T-helper 2 cell treated with Interferon-gamma antibody and Interleukin-4, amounts not matched to agents 5 μg/mL and 100 μg/mL, for 36 hours (primary cell): ENCODE measurements at regions not wholly inside any gene's neighbourhood (a gene's known extent, or its start where the extent isn't known, plus 50 kb on each side); places are given as distances from the start of the nearest gene placed in this dataset.
"Not testable (repeated sequence)": the region's sequence is repeated elsewhere in the genome, so short reads cannot be mapped to it uniquely, and the experiment has no call there.

Experiments used
- DNase-seq: peaks from one replicate; pipeline ENCODE4 v3.0.0; 2021; ENCODE audit warnings: low spot score
- H3K27ac Mint-ChIP-seq: one replicate; pipeline ENCODE4 v1.8.0; 2021; ENCODE audit warnings: mild to moderate bottlenecking, mixed read lengths
- H3K27me3 Mint-ChIP-seq: one replicate; pipeline ENCODE4 v1.8.0; 2021; ENCODE audit warnings: low read depth, mixed read lengths
- H3K36me3 Mint-ChIP-seq: one replicate; pipeline ENCODE4 v1.8.0; 2021; ENCODE audit warnings: low read depth, mixed read lengths
- H3K4me1 Mint-ChIP-seq: one replicate; pipeline ENCODE4 v1.8.0; 2021; ENCODE audit warnings: low read depth, mixed read lengths
- H3K4me3 Mint-ChIP-seq: one replicate; pipeline ENCODE4 v1.8.0; 2022; ENCODE audit warnings: mild to moderate bottlenecking, moderate library complexity, mixed read lengths
- H3K9me3 Mint-ChIP-seq: one replicate; pipeline ENCODE4 v1.8.0; 2021; ENCODE audit warnings: mixed read lengths

- H3K9me3 Mint-ChIP-seq, H3K27me3 Mint-ChIP-seq, DNase-seq, H3K27ac Mint-ChIP-seq, H3K36me3 Mint-ChIP-seq, H3K4me1 Mint-ChIP-seq, H3K4me3 Mint-ChIP-seq: not testable (repeated sequence)
These were observed 72.8 kb upstream of the TOP1 start for GRCh38 chr20:40955826-40956225.

DNA sequence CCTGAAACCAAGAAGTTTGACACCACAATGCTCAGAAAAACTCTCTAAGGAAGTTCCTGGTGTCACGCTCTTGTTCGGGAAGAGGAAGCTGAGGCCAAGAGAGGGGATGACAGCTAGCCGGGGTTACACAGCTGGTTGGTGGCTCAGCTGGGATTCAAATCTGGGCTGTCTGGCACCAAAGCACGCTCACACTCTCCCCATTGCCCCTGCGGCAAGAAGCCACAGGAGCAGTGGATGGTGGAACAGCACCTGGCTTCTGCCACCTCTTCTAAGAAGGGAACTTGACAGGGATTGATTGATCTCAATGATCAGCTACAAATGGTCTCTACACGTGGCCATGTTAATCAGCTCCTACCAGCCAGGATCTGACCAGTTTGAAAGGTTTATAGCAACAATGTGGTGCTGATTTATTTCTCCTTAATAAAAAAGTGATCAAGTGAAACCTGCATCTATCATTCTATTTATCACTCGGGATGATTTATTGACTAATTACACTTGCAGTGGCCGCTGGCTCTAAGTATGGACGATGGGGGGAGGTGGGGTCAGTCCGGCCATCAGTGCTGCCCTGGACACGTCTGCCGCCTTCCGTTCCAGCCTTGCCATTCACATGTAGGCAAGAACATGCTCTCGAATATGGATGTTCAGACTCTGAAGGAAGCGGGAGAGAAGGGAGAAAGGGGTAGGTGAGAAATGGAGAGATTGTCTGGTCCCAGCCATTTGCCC is 71.9 kb upstream of the TOP1 start:
- Mint-ChIP-seq H3K36me3 (no peaks in the 10 kb centered on the region), H3K4me1 (peaks cover 4% of the 10 kb centered on the region), H3K4me3 (no peak overlapping the region), H3K27ac (no peak overlapping the region), H3K27me3 (no peaks in the 10 kb centered on the region), H3K9me3 (peaks cover 3% of the 10 kb centered on the region)
- no peak for DNase-seq

DNA sequence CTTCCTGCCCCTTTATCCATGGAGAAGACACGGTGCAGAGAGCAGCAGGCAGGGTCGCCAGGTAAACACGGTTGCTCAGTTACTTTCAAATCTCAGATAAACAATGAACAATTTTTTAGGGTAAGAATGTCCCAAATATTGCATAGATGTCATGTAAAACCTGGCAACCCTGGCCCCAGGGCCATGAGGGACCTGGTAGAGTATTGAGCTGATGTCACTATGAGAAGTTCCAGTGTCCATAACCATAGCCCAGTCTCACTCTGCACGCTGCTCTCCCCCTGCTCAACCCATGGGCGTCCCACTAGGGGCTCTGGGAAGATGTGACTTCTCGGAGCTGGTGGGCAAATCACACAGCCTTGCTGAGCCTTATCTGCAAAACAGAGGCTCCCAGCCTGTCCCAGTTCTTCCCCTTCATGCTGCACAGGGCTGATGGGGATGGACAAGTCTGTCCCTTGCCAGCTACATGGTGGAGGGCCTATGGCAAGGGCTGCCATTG is 71.3 kb upstream of the TOP1 start:
- Mint-ChIP-seq H3K9me3 (peaks cover 3% of the 10 kb centered on the region), H3K27ac (no peak overlapping the region), H3K27me3 (no peaks in the 10 kb centered on the region), H3K4me3 (no peak overlapping the region), H3K4me1 (peaks cover 9% of the 10 kb centered on the region), H3K36me3 (no peaks in the 10 kb centered on the region)
- DNase-seq, result no peak

DNA sequence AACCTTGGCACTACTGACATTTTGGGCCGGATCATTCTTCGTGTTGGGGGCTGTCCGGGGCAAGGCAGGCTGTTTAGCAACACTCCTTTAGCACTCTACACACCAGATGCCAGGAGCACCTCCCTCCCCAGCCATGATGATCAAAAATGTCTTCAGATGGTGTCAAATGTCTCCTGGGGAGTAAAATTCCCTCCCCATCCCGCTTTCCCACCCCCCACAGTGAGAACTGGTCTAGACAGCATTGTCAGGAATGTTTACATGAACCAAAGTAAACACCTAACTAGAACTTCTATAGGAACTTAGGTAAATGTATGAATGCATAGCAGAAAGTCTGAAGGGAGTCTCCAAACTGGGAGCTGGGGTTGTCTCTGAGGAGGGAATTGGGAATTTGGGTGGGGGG is 70.0 kb upstream of the TOP1 start:
- Mint-ChIP-seq H3K27ac (no peak overlapping the region), H3K4me3 (no peak overlapping the region), H3K27me3 (no peaks in the 10 kb centered on the region), H3K4me1 (peaks cover 11% of the 10 kb centered on the region), H3K36me3 (no peaks in the 10 kb centered on the region), H3K9me3 (peaks cover 3% of the 10 kb centered on the region)
- no peak for DNase-seq

DNA sequence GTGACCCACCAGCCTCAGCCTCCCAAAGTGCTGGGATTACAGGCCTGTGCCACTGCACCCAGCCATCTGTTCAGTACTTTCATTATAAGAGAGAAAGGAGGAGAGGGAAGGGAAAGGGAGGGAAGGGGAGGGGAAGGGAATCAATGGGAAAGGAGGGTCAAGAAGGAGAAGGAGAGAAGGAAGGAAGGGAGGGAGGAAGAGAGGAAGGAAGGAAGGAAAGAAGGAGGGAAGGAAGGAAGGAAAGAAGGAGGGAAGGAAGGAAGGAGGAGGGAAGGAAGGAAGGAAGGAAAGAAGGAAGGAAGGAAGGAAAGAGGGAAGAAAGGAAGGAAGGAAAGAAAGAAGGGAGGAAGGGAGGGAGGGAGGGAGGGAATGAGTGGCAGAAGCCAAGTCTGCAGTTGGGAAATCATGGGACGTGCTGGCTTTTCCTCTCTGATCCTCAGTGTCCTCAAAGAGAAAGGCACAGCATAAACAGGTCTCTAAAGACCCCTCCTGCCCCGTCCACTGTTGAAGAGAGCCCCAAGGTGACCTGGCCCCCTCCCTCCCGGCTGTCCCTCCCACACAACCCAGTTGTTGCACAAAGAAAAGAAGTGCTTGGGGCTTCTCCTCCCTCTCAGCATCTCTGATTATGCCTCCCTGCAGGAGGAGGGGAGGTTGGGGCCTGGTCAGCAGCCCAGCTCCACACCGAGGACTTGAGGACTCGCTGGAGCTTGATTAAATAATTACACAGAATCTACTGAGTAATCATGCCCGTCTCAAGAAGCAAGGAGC is 69.1 kb upstream of the TOP1 start:
- no peak overlapping the region for H3K4me3 Mint-ChIP-seq
- no peak for DNase-seq
- no peaks in the 10 kb centered on the region for H3K9me3 Mint-ChIP-seq
- H3K27ac Mint-ChIP-seq, result no peak overlapping the region
- peaks cover 11% of the 10 kb centered on the region for H3K4me1 Mint-ChIP-seq
- H3K36me3 Mint-ChIP-seq, result no peaks in the 10 kb centered on the region
- H3K27me3 Mint-ChIP-seq, result no peaks in the 10 kb centered on the region

DNA sequence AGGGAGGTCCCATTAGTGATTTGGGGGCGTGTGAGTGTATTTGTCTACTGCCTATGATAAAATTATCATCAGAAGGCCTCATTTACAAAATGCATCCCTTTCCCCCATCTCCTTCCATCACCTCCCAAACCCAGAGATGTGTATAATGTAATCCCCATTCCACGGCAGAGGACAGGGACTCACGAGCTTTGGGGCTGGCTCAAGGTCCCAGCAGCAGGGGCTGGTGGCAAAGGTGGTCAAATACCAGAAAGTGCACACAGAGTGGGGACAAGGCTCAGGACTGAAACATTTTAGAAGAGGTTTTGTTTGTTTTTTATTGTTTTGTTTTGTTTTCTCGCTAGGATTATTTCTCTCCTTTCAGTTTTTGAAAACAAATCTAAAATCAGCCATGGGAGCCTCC is 68.5 kb upstream of the TOP1 start:
- Mint-ChIP-seq H3K9me3 (no peaks in the 10 kb centered on the region), H3K4me1 (peaks cover 11% of the 10 kb centered on the region), H3K27me3 (no peaks in the 10 kb centered on the region), H3K27ac (no peak overlapping the region), H3K36me3 (no peaks in the 10 kb centered on the region), H3K4me3 (no peak overlapping the region)
- DNase-seq, result no peak

DNA sequence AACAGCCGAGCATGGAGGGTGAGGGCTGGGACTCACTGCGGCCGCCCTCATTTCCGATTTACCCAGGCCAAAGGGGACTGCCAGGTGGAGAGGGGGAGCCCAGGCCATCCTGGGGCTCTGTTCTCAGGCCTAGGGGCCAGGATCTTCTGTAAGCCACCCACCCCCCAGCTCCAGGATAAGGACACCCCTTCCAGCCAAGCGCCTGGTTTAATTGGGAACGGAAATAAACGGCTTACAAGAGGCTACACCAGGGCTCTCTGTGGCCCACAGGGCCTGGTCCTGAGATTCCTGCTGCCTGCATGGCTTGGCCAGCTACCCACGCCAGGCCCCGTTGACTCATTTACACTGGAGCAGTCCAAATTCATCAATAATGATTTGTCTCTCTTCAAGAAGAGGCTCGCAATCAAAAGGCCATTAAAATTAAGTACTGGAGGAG is 68.1 kb upstream of the TOP1 start:
- Mint-ChIP-seq H3K27ac (no peak overlapping the region), H3K9me3 (no peaks in the 10 kb centered on the region), H3K27me3 (no peaks in the 10 kb centered on the region), H3K4me1 (peaks cover 11% of the 10 kb centered on the region), H3K36me3 (no peaks in the 10 kb centered on the region), H3K4me3 (no peak overlapping the region)
- DNase-seq, result no peak

DNA sequence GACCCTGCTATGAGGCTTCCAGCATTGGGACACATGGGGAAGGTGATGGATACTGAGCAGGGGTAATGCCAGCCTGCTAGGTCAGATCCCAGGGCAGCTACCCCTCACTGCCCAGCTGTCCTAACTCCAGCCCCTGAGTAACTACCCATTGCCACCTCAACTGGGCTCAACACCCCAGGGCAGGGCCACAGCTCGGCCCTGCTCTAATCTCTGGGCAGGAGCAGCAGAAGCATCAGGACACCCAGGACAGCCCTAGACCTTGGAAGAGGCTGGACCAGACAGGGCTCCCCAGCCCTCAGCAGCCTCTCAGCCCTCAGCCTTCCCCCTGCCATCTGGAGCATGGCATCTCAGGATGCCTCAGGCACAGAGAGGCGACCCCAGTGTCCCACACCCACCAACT is 67.4 kb upstream of the TOP1 start:
- H3K36me3 Mint-ChIP-seq, result no peaks in the 10 kb centered on the region
- no peak for DNase-seq
- H3K27me3 Mint-ChIP-seq, result no peaks in the 10 kb centered on the region
- no peak overlapping the region for H3K27ac Mint-ChIP-seq
- H3K4me1 Mint-ChIP-seq, result peaks cover 11% of the 10 kb centered on the region
- H3K9me3 Mint-ChIP-seq, result no peaks in the 10 kb centered on the region
- no peak overlapping the region for H3K4me3 Mint-ChIP-seq

- peaks cover 11% of the 10 kb centered on the region for H3K4me1 Mint-ChIP-seq
These were observed 66.7 kb upstream of the TOP1 start for GRCh38 chr20:40961686-40962640.

GRCh38 chr20:40962733-40963504 is 65.7 kb upstream of the TOP1 start:
- Mint-ChIP-seq H3K27me3 (no peaks in the 10 kb centered on the region), H3K9me3 (no peaks in the 10 kb centered on the region), H3K4me1 (peaks cover 11% of the 10 kb centered on the region), H3K4me3 (no peak overlapping the region), H3K27ac (no peak overlapping the region), H3K36me3 (no peaks in the 10 kb centered on the region)
- DNase-seq, result peak; percentile 69

More at GRCh38 chr20:40961686-40962640, 66.7 kb upstream of the TOP1 start:
- H3K27me3 Mint-ChIP-seq, result no peaks in the 10 kb centered on the region
- H3K4me3 Mint-ChIP-seq, result no peak overlapping the region
- H3K27ac Mint-ChIP-seq, result no peak overlapping the region
- no peaks in the 10 kb centered on the region for H3K9me3 Mint-ChIP-seq
- no peaks in the 10 kb centered on the region for H3K36me3 Mint-ChIP-seq
- DNase-seq, result no peak

DNA sequence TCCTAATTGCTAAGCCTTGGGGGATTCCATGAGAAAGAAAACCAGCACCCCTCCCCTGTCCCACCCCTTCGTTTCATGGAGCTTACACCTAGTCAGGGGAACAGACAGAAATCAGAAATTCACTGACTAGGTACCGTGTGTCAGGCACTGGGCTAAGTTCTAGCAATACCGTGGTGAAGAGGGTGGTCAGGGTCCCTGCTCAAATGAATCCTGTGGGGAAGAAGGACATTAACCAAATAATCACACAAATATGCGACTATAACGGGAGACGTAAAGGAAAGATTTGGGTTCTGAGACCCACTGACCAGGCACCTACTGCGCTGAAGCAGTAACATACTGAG is 65.1 kb upstream of the TOP1 start:
- no peaks in the 10 kb centered on the region for H3K9me3 Mint-ChIP-seq
- H3K4me3 Mint-ChIP-seq, result no peak overlapping the region
- H3K27me3 Mint-ChIP-seq, result no peaks in the 10 kb centered on the region
- H3K36me3 Mint-ChIP-seq, result no peaks in the 10 kb centered on the region
- H3K4me1 Mint-ChIP-seq, result peaks cover 11% of the 10 kb centered on the region
- no peak overlapping the region for H3K27ac Mint-ChIP-seq
- DNase-seq, result no peak

DNA sequence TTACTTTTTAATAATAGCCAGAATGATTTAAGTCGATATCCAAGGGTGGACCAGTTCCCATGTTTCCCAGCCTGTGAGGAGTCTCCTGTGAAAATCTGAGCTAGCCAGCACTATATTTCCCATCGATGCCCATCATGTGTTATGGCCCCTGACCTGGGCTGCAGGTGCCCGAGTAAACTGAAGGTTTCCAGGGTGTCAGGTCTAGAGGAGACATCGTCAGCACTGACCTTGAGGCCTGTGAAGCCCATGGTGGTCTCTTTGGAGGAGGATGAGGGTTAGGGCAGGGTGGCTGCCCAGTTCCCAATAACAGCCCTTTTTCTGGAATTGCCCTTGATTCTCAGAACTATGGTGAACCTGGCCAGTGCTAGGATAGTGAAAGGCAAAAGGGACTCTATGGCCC is 63.0 kb upstream of the TOP1 start:
- no peak for DNase-seq
- Mint-ChIP-seq H3K36me3 (no peaks in the 10 kb centered on the region), H3K9me3 (no peaks in the 10 kb centered on the region), H3K27me3 (peaks cover 11% of the 10 kb centered on the region), H3K4me3 (no peak overlapping the region), H3K4me1 (peaks cover 20% of the 10 kb centered on the region), H3K27ac (no peak overlapping the region)

DNA sequence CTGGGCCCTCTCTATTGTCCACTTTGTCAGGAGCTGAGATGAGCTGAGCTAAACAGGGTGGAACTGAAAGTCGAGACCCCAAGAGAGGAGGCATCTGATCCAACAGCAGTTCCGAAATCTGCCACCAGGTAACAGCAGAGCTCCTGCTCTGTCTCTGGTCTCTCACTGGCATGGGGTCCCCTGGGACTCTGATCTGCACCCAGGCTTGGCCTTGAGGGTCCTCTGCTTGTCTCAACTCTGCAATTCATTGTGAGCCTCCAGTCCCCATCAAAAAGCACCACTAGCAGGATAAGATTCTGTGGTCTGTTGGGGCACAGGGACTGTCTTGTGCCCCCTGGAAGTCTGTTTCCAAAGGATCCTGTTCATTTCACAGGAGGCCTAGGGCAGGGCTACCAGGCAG is 62.5 kb upstream of the TOP1 start:
- no peak for DNase-seq
- no peak overlapping the region for H3K4me3 Mint-ChIP-seq
- no peaks in the 10 kb centered on the region for H3K36me3 Mint-ChIP-seq
- H3K9me3 Mint-ChIP-seq, result no peaks in the 10 kb centered on the region
- no peak overlapping the region for H3K27ac Mint-ChIP-seq
- peaks cover 20% of the 10 kb centered on the region for H3K4me1 Mint-ChIP-seq
- H3K27me3 Mint-ChIP-seq, result peaks cover 15% of the 10 kb centered on the region
